Brain microvascular endothelial cell (primary cell): ENCODE measurements at regions not wholly inside any gene's neighbourhood (a gene's known extent, or its start where the extent isn't known, plus 50 kb on each side); places are given as distances from the start of the nearest gene placed in this dataset.

Experiments used
- DNase-seq: peaks from one replicate; pipeline ENCODE4 v3.0.0-alpha.2; 2020
- H3K27ac ChIP-seq: fragments of 250-450 bp; sonication (Bioruptor Pico); 2 replicates; pipeline ENCODE4 v1.5.1; 2020; ENCODE audit warnings: mild to moderate bottlenecking, moderate library complexity
- H3K27me3 ChIP-seq: fragments of 250-450 bp; sonication (Bioruptor Pico); replicated peaks from 2 replicates; pipeline ENCODE4 v1.5.1; 2020; ENCODE audit warnings: mild to moderate bottlenecking
- H3K36me3 ChIP-seq: fragments of 250-450 bp; sonication (Bioruptor Pico); replicated peaks from 2 replicates; pipeline ENCODE4 v1.5.1; 2020; ENCODE audit warnings: mild to moderate bottlenecking
- H3K4me3 ChIP-seq: 2 replicates; pipeline ENCODE4 v1.5.1; 2011; ENCODE audit warnings: low read depth, mild to moderate bottlenecking, control low read depth, low read length, moderate library complexity
- CTCF ChIP-seq: IDR thresholded peaks from 2 replicates; pipeline ENCODE4 v1.5.1; 2011; ENCODE audit warnings: low read depth, mild to moderate bottlenecking, moderate library complexity, low read length, control low read depth, inconsistent platforms; ENCODE audit errors: missing control alignments
- in situ Hi-C: cut with HindIII; loops from 2 replicates; pipeline ENCODE4 v1.10.0; 2017; ENCODE audit warnings: low sequenced_read_pairs, low pct_ligation_motif_present

GRCh38 chr5:179411161-179411841, 66.0 kb upstream of the ADAMTS2 start:
- DNase-seq, result no peak
- H3K27me3 ChIP-seq, result no peaks in the 10 kb centered on the region
- H3K27ac ChIP-seq, result no peak overlapping the region
- no peak for TF ChIP-seq CTCF
- in situ Hi-C loops, result no loop called here
- H3K4me3 ChIP-seq, result no peak overlapping the region
- no peaks in the 10 kb centered on the region for H3K36me3 ChIP-seq

GRCh38 chr5:179410291-179411160, 65.3 kb upstream of the ADAMTS2 start:
- TF ChIP-seq CTCF, result no peak
- Histone ChIP-seq H3K27ac (no peak overlapping the region), H3K36me3 (no peaks in the 10 kb centered on the region), H3K27me3 (no peaks in the 10 kb centered on the region), H3K4me3 (no peak overlapping the region)
- DNase-seq, result no peak
- in situ Hi-C loops, result no loop called here

DNA sequence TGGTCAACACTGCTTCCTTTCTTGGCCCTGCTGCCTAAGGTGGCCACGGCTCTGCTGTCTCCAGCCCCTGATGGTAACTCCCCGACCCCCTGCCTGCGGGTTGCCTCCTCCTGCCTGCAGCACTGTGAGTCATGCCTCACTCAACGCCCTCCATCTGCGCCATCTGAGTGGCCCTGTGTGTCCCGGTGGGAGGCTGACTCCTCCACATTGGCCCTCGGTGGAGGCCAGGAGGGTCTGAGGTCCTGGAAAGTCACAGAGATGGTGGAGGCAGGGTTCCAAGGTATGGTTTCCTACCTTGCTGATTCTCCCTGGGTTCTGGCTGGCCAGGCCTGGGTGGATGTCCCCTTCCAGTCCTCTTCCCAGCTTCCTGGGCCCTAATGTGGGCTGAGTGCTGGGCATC, 64.5 kb upstream of the ADAMTS2 start:
- TF ChIP-seq CTCF, result no peak
- in situ Hi-C loops, result no loop called here
- Histone ChIP-seq H3K4me3 (no peak overlapping the region), H3K36me3 (no peaks in the 10 kb centered on the region), H3K27me3 (no peaks in the 10 kb centered on the region), H3K27ac (no peak overlapping the region)
- no peak for DNase-seq

DNA sequence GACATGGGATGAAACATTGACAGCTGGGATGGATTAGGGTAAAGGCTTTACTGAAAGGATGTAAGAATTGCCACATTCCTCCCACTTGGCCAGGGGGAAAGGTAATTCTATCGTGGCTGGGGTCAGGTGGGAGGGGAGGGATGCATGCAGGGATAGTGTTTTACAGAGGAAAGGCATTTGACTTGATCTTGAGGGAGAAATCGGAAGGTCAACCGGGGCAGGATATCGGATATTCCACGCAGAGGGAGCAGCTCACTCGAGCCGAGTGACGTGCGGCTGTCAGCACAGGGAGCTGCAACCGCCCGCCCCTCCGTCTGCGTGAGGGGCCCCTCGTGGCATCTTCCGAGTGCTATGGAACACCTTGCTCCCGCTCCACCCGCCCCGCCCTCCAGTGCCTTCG, 63.4 kb upstream of the ADAMTS2 start:
- Histone ChIP-seq H3K4me3 (no peak overlapping the region), H3K27ac (no peak overlapping the region), H3K36me3 (no peaks in the 10 kb centered on the region), H3K27me3 (no peaks in the 10 kb centered on the region)
- DNase-seq, result no peak
- no peak for TF ChIP-seq CTCF
- in situ Hi-C loops, result no loop called here

- Histone ChIP-seq H3K36me3 (no peaks in the 10 kb centered on the region), H3K27me3 (no peaks in the 10 kb centered on the region), H3K27ac (no peak overlapping the region), H3K4me3 (no peak overlapping the region)
- TF ChIP-seq CTCF, result no peak
- DNase-seq, result no peak
- in situ Hi-C loops, result no loop called here
Measured at GRCh38 chr5:179407191-179408175, 62.2 kb upstream of the ADAMTS2 start.
